Activated naive CD4-positive, alpha-beta T cell treated with anti-CD3 and anti-CD28 coated beads, Interleukin-2, amount 10 ng/mL, durations not matched to agents 7 days and 5 days (primary cell): ENCODE measurements at regions not wholly inside any gene's neighbourhood (a gene's known extent, or its start where the extent isn't known, plus 50 kb on each side); places are given as distances from the start of the nearest gene placed in this dataset.

Source experiments
- CTCF ChIA-PET: fragments of 350-600 bp; sonication (Branson Sonifier 250); formaldehyde crosslinking; loops from one replicate; lab custom pipeline; 2021; ENCODE audit warnings: antibody characterized with exemption; lab: Charles Lee
- DNase-seq: peaks from one replicate; pipeline ENCODE4 v3.0.0-alpha.2; 2020
- H3K27ac Mint-ChIP-seq: one replicate; pipeline ENCODE4 v1.8.0; 2021; ENCODE audit warnings: mild to moderate bottlenecking, moderate library complexity, mixed read lengths
- H3K27me3 Mint-ChIP-seq: one replicate; pipeline ENCODE4 v1.8.0; 2021; ENCODE audit warnings: mild to moderate bottlenecking, mixed read lengths
- H3K36me3 Mint-ChIP-seq: one replicate; pipeline ENCODE4 v1.8.0; 2021; ENCODE audit warnings: mixed read lengths
- H3K4me1 Mint-ChIP-seq: one replicate; pipeline ENCODE4 v1.8.0; 2021; ENCODE audit warnings: mixed read lengths
- H3K4me3 Mint-ChIP-seq: one replicate; pipeline ENCODE4 v1.8.0; 2021; ENCODE audit warnings: mild to moderate bottlenecking, moderate library complexity, mixed read lengths
- H3K9me3 Mint-ChIP-seq: one replicate; pipeline ENCODE4 v1.8.0; 2021; ENCODE audit warnings: mixed read lengths

DNA sequence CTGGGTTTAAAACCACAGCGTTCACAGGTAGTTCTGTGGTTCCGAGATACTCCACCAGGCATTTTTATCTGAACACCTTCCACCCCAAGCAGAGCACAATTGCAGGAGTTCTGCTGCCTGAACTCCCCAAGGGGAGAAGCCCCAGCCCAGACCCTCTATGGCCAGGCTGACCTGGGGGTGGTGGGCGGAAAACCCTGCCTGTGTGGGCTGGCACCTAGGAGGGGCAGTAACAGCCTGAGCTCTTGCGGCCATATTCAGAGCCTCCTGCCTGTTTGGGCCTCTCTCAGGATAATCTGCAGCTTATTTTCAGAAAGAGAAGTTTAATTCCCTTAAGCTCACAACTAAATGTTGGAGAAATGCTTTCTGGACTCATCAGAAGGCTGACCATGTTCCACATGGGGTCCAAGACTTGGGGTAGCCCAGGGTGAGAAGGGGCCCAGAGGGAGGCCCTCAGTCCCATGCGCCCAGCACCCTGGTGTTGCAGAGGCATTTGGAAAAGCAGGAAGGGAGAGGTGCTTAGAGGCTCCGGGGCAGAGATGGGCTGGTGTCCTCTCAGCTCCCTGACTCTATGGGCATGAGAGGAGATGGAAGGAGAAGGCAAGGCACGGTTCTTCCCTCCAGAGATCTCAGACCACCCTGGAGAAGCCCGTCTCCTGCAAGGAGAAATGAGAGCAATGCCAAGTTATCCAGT lies 195.6 kb upstream of the TPM1 start:
- Mint-ChIP-seq H3K27me3 (peaks cover 31% of the 10 kb centered on the region), H3K36me3 (no peaks in the 10 kb centered on the region), H3K4me3 (no peak overlapping the region), H3K4me1 (no peaks in the 10 kb centered on the region), H3K27ac (no peak overlapping the region), H3K9me3 (no peaks in the 10 kb centered on the region)
- CTCF ChIA-PET = interaction anchor here (1.0 to 3.4 kb wide), 3 partner anchors 12 to 247 kb away, joined by 3 to 16 read pairs (median 14); no protein-coding TSS in a partner anchor
- no peak for DNase-seq

GRCh38 chr15:62847900-62848489 lies 194.6 kb upstream of the TPM1 start:
- Mint-ChIP-seq H3K36me3 (no peaks in the 10 kb centered on the region), H3K4me3 (no peak overlapping the region), H3K27ac (no peak overlapping the region), H3K4me1 (no peaks in the 10 kb centered on the region), H3K27me3 (peaks cover 26% of the 10 kb centered on the region), H3K9me3 (no peaks in the 10 kb centered on the region)
- CTCF ChIA-PET = interaction anchor here (2.0 kb wide), 1 partner anchor 245 kb away, joined by 16 read pairs; no protein-coding TSS in a partner anchor
- DNase-seq = peak; percentile 63

GRCh38 chr15:62848632-62849050 lies 193.9 kb upstream of the TPM1 start:
- Mint-ChIP-seq H3K9me3 (no peaks in the 10 kb centered on the region), H3K4me3 (no peak overlapping the region), H3K36me3 (no peaks in the 10 kb centered on the region), H3K4me1 (no peaks in the 10 kb centered on the region), H3K27me3 (peaks cover 26% of the 10 kb centered on the region), H3K27ac (no peak overlapping the region)
- DNase-seq = no peak
- CTCF ChIA-PET = interaction anchor here (2.0 kb wide), 1 partner anchor 245 kb away, joined by 16 read pairs; no protein-coding TSS in a partner anchor

DNA sequence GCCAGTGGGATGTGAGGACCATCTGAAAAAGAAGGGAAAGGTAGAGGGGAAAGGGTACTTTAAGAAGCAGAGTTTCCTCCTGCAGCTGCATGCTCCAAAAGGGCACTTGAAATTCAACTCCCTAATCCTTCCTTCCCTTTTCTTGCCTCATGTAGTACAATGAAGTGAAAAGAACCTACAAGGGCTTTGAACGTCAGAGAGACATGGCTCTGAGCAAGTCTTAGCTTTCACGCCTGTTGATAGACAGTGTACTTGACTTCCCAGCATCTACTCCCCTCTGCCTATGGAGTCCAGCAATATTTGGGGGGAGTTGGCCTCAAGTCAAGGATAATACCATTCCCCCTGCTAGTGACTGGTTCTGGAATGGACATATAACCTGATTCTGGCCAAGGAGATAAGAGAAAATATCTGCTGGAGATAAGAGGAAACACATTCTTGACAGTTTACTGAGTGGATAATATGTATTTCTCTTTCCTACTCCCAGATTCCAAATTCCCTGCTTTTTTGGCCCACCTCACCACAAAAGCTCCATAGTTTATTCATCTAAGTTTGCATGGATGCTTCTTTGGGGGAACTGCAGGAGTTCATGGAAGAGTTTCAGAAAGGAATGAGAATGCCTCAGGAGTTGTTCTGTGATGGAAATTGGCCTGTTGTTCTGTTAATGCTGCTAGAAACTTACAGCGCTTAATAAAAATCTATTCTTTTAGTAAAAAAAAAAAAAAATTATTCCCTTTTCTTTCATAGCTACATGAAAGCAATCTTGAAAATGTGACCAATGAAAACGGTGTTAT lies 193.0 kb upstream of the TPM1 start:
- CTCF ChIA-PET = interaction anchor here (2.0 kb wide), 1 partner anchor 244 kb away, joined by 16 read pairs; no protein-coding TSS in a partner anchor
- Mint-ChIP-seq H3K27ac (no peak overlapping the region), H3K4me3 (no peak overlapping the region), H3K4me1 (no peaks in the 10 kb centered on the region), H3K27me3 (peaks cover 26% of the 10 kb centered on the region), H3K9me3 (no peaks in the 10 kb centered on the region), H3K36me3 (no peaks in the 10 kb centered on the region)
- no peak for DNase-seq

- peaks cover 22% of the 10 kb centered on the region for H3K27me3 Mint-ChIP-seq
- H3K4me1 Mint-ChIP-seq = no peaks in the 10 kb centered on the region
- no peaks in the 10 kb centered on the region for H3K36me3 Mint-ChIP-seq
- no peaks in the 10 kb centered on the region for H3K9me3 Mint-ChIP-seq
- no peak overlapping the region for H3K27ac Mint-ChIP-seq
- CTCF ChIA-PET = no interaction called here
- H3K4me3 Mint-ChIP-seq = no peak overlapping the region
- DNase-seq = no peak
These were observed 192.2 kb upstream of the TPM1 start for GRCh38 chr15:62850318-62850717.

GRCh38 chr15:62850791-62851291 lies 191.7 kb upstream of the TPM1 start:
- Mint-ChIP-seq H3K36me3 (no peaks in the 10 kb centered on the region), H3K9me3 (no peaks in the 10 kb centered on the region), H3K27me3 (peaks cover 22% of the 10 kb centered on the region), H3K4me1 (no peaks in the 10 kb centered on the region), H3K4me3 (no peak overlapping the region), H3K27ac (no peak overlapping the region)
- CTCF ChIA-PET = no interaction called here
- no peak for DNase-seq

DNA sequence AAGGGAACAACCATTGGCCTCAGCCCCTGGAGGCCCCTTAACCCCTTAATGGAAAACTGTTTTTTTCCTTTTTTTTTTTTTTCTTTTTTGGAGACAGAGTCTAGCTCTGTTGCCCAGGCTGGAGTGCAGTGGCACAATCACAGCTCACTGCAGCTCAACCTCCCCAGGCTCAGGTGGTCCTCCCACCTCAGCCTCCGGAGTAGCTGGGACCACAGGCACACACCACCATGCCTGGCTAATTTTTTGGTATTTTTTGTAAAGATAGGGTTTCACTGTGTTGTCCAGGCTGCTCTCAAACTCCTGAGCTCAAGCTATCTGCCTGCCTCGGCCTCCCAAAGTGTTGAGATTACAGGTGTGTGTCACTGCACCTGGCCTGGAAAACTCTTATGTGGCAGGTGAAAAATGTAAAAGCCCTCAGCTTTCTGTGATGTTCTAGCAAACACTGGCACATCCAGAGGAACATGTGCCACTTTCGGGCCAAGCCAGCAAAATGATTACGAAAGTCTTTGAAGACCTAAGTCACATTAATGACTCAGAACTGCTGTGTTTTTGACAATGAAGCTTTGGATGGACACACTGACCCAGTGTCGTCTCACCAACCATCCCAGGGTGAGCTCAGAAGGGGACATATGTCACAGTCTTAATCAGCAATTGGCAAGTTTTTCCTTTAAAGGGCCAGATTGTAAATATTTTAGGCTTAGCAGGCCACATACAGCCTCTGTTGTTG lies 189.3 kb upstream of the TPM1 start:
- H3K36me3 Mint-ChIP-seq = no peaks in the 10 kb centered on the region
- H3K4me1 Mint-ChIP-seq = peaks cover 4% of the 10 kb centered on the region
- H3K9me3 Mint-ChIP-seq = no peaks in the 10 kb centered on the region
- peaks cover 24% of the 10 kb centered on the region for H3K27me3 Mint-ChIP-seq
- no peak for DNase-seq
- no peak overlapping the region for H3K27ac Mint-ChIP-seq
- CTCF ChIA-PET = interaction anchor here (1.5 kb wide), 1 partner anchor 241 kb away, joined by 5 read pairs; no protein-coding TSS in a partner anchor
- H3K4me3 Mint-ChIP-seq = no peak overlapping the region

DNA sequence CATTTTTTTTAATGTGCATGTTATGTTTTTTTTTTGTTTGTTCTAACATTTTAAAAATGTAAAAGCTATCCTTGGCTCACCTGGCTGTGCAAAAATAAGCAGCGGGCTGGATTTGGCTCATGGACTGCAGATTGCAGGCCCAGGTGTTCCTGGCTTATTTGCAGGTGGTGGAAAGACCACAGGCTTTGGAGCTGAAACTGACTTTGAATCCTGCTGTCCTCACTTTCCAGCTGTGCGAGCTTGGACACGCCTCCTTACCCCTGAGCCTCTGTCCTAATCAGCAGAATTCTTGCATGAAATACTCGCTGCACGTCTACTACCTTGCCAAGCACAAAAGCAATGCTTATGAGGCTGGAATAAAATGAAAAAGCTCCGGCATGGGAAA lies 188.7 kb upstream of the TPM1 start:
- Mint-ChIP-seq H3K27ac (no peak overlapping the region), H3K27me3 (peaks cover 19% of the 10 kb centered on the region), H3K36me3 (no peaks in the 10 kb centered on the region), H3K4me1 (peaks cover 4% of the 10 kb centered on the region), H3K9me3 (no peaks in the 10 kb centered on the region), H3K4me3 (no peak overlapping the region)
- DNase-seq = no peak
- CTCF ChIA-PET = interaction anchor here (1.5 kb wide), 1 partner anchor 241 kb away, joined by 5 read pairs; no protein-coding TSS in a partner anchor

- no peak overlapping the region for H3K4me3 Mint-ChIP-seq
- H3K4me1 Mint-ChIP-seq = peaks cover 4% of the 10 kb centered on the region
- CTCF ChIA-PET = interaction anchor here (1.5 kb wide), 1 partner anchor 240 kb away, joined by 5 read pairs; no protein-coding TSS in a partner anchor
- no peak overlapping the region for H3K27ac Mint-ChIP-seq
- no peaks in the 10 kb centered on the region for H3K9me3 Mint-ChIP-seq
- no peaks in the 10 kb centered on the region for H3K36me3 Mint-ChIP-seq
- no peak for DNase-seq
- peaks cover 19% of the 10 kb centered on the region for H3K27me3 Mint-ChIP-seq
These were observed 188.0 kb upstream of the TPM1 start for GRCh38 chr15:62854420-62855084.

DNA sequence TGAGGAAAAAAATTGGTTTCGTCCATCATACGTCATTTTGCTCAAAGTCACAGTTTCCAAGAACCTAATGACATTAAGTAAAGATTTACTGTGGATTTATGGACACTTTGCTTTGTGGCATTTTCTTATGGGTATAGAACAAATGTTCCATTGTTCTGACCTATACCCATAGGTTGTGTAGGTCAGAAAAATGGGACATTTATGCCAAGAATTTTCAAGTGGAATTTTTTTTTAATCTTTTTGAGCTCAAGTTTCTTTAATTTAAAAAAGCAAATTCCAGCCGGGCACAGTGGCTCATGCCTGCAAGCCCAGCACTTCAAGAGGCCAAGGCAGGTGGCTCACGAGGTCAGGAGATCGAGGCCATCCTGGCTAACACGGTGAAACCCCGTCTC lies 187.5 kb upstream of the TPM1 start:
- Mint-ChIP-seq H3K36me3 (no peaks in the 10 kb centered on the region), H3K27ac (no peak overlapping the region), H3K4me1 (peaks cover 4% of the 10 kb centered on the region), H3K4me3 (no peak overlapping the region), H3K9me3 (no peaks in the 10 kb centered on the region), H3K27me3 (peaks cover 19% of the 10 kb centered on the region)
- no peak for DNase-seq
- CTCF ChIA-PET = no interaction called here

DNA sequence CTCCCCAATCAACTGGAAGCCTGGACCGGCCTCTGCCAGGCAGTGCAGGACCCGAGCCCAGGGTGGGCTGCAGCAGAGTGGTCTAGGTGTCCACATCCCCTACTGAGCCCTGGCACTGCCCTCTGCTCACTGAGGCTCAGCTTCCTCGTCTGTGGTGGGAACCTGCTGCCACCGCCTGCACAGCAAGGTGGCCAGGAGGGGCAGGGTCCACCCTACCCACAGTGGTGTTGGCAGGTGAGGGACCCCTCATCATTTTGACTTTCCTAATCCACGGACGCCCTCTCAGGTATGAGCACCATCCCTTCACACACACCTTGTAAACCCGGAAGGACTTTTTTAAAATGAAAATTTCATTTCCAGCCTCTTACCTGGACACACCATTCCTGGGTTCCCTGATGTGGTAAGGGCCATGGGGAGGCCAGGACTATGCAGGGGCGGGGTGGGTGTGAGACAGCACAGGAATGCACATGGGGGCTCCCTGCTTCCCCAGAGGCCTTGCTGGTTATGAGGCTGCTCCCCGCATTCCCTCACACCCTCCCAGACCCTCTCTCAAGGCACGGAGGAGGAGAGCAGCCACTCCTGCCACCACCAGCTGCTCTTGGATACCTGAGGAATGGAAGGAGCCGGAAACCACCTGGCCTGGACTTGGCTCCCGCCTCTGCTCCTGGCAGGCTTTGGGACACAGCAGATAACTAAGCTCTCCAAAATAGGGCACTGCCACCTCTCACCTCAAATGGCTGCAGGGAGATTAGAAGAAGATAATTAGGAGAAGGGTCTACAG lies 185.9 kb upstream of the TPM1 start:
- DNase-seq = no peak
- H3K4me3 Mint-ChIP-seq = no peak overlapping the region
- CTCF ChIA-PET = no interaction called here
- peaks cover 4% of the 10 kb centered on the region for H3K4me1 Mint-ChIP-seq
- H3K27ac Mint-ChIP-seq = no peak overlapping the region
- H3K36me3 Mint-ChIP-seq = no peaks in the 10 kb centered on the region
- H3K9me3 Mint-ChIP-seq = no peaks in the 10 kb centered on the region
- H3K27me3 Mint-ChIP-seq = peaks cover 15% of the 10 kb centered on the region

GRCh38 chr15:62857411-62857853 lies 185.1 kb upstream of the TPM1 start:
- Mint-ChIP-seq H3K4me3 (no peak overlapping the region), H3K27ac (no peak overlapping the region), H3K27me3 (peaks cover 15% of the 10 kb centered on the region), H3K36me3 (no peaks in the 10 kb centered on the region), H3K4me1 (peaks cover 4% of the 10 kb centered on the region), H3K9me3 (no peaks in the 10 kb centered on the region)
- CTCF ChIA-PET = no interaction called here
- no peak for DNase-seq

- no peak for DNase-seq
- Mint-ChIP-seq H3K27ac (no peak overlapping the region), H3K27me3 (peaks cover 15% of the 10 kb centered on the region), H3K4me3 (no peak overlapping the region), H3K4me1 (peaks cover 4% of the 10 kb centered on the region), H3K9me3 (no peaks in the 10 kb centered on the region), H3K36me3 (no peaks in the 10 kb centered on the region)
- CTCF ChIA-PET = no interaction called here
These were observed 184.2 kb upstream of the TPM1 start for GRCh38 chr15:62858343-62858742.
